HG03565 (cell line): ENCODE measurements at regions not wholly inside any gene's neighbourhood (a gene's known extent, or its start where the extent isn't known, plus 50 kb on each side); places are given as distances from the start of the nearest gene placed in this dataset.

Source experiments
- ATAC-seq: cut with Tn5 transposase; IDR thresholded peaks from one replicate; pipeline ENCODE4 v1.9.1; 2021; ENCODE audit warnings: mild to moderate bottlenecking, moderate library complexity; ENCODE audit not compliant: unreplicated experiment

GRCh38 chrX:6909396-6909795, 238.1 kb upstream of the STS start:
- ATAC-seq = no peak

- no peak for ATAC-seq
These were observed 240.9 kb upstream of the STS start for GRCh38 chrX:6906608-6907007.

GRCh38 chrX:6904156-6904555, 243.4 kb upstream of the STS start:
- ATAC-seq = no peak

DNA sequence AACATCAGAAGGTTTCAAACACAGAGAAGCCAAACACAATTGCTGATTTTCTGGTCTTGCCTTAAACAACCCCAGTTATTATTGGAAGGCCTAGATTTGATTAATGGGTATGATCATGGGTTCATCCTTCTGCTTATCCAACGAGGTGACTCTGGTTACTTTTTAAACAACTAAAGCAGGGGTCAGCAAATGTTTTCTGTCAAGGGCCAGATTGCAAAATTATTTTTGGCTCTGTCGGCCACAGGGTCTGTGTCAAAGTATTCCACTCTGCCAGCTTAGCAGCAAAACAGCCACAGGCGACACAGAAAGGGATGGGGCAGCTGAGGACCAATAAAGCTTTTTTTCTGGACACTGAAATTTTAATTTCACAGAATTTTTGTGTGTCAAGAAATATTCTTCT, 249.1 kb upstream of the STS start:
- no peak for ATAC-seq

DNA sequence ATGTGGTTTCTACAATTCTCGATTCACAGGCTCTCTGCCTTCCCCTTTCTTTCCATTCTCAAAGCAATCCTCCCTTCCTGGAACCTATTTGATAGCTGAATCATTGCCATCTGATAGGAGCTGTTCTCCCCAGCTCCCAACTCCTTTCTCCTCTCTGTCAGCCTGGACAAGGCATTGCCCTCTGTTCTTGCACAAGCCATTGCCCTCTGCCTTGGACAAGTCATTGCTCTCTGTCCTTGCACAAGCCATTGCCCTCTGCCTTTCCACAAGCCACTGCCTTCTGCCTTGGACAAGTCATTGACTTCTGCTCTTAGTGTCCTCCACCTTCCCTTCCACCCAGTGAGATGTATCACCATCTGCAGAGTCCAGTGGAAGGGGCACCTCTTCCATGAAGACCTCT, 256.1 kb upstream of the STS start:
- ATAC-seq = no peak

DNA sequence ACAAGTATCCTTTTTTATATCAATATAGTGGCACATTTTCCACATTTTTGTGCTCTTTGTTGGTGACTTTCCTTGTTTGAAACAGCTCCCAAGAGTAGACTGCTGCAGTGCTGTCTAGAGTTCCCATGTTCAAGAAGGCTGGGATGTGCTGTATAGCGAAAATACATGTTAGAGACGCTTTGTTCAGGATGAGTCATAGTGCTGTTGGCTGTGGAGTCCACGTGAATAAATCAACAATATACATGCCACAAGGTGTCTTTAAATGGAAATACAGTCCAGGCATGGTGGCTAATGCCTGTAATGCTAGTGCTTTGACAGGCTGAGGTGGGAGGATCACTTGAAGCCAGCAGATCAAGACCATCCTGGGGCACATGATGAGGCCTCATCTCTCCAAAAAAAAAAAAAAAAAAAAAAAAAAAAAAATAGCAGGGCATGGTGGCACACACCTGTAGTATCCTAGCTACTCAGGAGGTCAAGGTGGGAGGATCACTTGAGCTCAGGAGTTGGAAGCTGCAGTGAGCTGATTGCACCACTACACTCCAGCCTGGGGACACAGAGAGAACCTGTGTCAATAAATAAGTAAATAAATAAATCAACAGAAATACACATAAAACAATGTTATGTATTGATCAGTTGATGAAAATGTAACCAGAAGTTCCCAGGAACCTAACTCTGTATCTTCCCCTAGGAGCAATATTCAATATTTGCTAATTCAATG, 256.8 kb upstream of the STS start:
- ATAC-seq = no peak

- ATAC-seq = no peak
These were observed 261.6 kb upstream of the STS start for GRCh38 chrX:6885909-6886308.

DNA sequence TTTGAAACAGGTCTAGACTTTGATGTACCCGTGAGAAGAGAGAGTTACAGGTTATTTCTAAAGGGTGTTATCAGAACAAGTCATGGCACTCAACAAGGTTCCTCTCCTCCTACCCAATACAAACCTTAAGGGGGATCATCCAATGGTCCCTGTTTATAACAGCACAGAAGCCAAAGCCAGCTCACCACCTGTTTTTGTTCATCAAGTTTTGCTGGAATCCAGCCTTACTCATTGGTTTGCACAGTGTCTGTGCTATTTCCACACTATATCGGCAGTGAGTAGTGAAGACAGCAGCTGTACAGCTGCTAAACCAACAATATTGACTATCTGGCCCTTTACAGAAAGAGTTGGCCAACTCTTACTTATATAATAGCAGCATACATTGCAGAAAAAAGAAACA, 262.1 kb upstream of the STS start:
- ATAC-seq = no peak

GRCh38 chrX:6861456-6861855, 286.1 kb upstream of the STS start:
- no peak for ATAC-seq

GRCh38 chrX:6857749-6858148, 289.8 kb upstream of the STS start:
- ATAC-seq = no peak

GRCh38 chrX:6856471-6856870, 291.0 kb upstream of the STS start:
- no peak for ATAC-seq

GRCh38 chrX:6852869-6853268, 294.6 kb upstream of the STS start:
- ATAC-seq = peak; percentile 64

GRCh38 chrX:6852121-6852520, 295.4 kb upstream of the STS start:
- ATAC-seq = no peak

DNA sequence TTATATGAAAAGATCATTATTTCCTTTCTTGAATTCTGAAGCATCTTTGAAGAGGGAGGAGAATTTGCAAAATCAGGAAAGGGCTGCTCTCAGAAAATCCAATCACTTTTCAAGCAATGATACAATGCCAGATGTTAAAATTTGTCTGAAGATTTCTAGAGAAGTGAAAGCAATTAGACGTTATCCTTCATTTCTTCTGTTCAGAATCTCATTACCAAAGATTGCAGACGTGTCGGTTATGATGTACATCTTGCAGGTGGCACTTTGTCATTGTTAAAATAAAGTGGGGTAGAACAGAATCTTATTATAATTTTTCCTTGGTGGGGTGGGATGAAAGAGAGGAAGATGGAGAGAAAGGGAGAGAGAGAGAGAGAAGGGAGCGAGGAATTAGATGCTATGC, 296.4 kb upstream of the STS start:
- ATAC-seq = no peak

- ATAC-seq = no peak
These were observed 297.6 kb upstream of the STS start for GRCh38 chrX:6849716-6850414.

DNA sequence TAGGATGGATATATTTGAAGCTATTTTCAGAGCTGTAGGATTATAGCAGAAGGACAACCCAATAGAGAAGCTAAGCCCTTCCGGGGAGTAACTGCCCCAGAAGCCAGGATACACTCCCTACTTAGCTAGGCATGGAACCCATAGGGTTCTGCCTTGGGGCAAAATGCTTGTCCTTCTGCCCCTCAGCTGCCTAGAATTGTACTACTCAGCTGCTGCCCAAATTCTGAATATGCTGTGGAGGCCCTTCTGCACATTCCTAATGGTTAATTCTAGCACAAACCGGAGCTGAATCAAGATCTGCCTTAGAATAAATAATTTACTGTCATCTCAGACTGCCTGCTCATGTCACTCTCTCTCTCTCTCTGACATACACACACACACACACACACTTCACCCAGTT, 297.7 kb upstream of the VCX3A start:
- ATAC-seq = no peak

DNA sequence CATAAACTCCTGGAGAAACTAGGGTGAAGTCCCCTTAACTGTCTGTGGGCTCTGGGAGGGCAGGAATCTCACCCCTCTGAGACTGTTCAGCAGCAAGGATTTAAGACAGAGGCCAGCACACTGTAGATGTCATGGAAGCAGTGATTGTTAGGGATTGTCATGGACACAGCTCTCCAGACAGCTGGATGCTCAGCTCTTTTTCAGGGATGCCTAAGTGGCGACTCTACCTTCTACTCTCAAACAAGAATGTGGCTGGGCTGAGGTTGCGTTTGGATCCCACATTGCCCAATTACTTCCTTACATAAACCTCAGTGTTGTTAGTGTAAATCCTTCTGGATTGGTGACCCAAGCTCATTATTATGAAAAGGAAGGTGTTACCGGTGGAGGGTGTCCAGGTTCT, 291.9 kb upstream of the VCX3A start:
- ATAC-seq = no peak

DNA sequence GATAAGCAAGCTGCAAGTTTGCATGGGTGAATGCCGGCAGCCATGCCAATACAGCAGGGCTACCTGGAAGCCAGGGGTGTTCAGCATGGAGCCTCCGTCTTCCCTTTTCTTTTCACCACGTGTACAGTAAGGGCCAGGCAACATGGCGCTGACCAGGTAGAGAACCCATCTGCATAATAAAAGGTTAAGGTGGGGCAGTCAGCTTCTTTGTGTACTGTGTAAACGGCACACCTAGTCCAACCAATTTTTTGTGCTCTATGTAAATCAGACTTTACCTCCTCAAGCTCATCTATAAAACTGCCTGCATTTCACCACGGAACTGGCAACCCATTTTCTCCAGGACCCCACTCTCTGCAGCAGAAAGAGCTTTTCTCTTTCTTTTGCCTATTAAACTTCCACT, 286.8 kb upstream of the VCX3A start:
- no peak for ATAC-seq

GRCh38 chrX:6813836-6814370, 279.0 kb upstream of the VCX3A start:
- no peak for ATAC-seq

DNA sequence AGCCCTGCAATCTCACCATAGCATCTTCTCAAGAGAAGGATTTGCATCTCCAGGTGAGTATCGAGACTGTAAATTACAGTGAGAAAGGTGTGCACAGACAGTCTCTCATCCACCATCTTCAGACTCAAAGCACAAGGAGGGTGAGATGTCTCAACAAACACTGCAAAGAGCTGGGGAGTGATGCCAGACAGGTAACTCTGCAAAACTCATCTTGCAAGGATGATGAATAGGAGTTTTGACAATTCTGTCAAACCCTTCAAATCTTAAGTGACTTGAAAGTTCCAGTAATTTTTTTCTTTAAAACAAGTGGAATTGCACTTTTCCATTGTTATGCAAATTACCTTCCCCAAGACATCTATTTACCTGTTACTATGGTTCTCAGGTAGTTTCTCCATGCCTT, 277.2 kb upstream of the VCX3A start:
- ATAC-seq = no peak

GRCh38 chrX:6810776-6811175, 275.9 kb upstream of the VCX3A start:
- no peak for ATAC-seq

GRCh38 chrX:6803607-6804006, 268.7 kb upstream of the VCX3A start:
- ATAC-seq = no peak

DNA sequence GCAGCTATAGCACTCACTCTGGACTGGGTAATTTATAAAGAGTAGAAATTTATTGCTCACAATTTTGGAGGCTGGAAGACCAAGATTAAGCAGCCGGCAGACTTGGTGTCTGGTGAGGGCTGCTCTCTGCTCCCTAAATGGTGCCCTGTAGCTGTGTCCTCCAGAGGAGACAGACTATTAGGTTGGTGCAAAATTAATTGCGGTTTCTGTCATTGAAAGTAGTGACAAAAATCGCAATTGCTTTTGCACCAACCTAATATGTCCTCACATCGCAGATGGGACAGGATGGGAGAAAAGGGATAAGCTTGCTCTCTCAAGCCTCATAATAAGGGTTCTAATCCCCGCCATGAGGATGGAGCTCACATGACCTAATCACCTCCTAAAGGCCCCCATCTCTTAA, 258.1 kb upstream of the VCX3A start:
- ATAC-seq = no peak
